BLaER1 (cell line): ENCODE measurements at regions not wholly inside any gene's neighbourhood (a gene's known extent, or its start where the extent isn't known, plus 50 kb on each side); places are given as distances from the start of the nearest gene placed in this dataset.

ENCODE experiments used
- H3K27ac ChIP-seq: shearing (Covaris generic); formaldehyde crosslinking; 2 replicates; pipeline ENCODE4 v1.8.1; 2022
- H3K27me3 ChIP-seq: shearing (Covaris generic); formaldehyde crosslinking; 2 replicates; pipeline ENCODE4 v1.8.1; 2022
- H3K36me3 ChIP-seq: shearing (Covaris generic); formaldehyde crosslinking; 2 replicates; pipeline ENCODE4 v1.8.1; 2022
- H3K4me1 ChIP-seq: shearing (Covaris generic); formaldehyde crosslinking; 2 replicates; pipeline ENCODE4 v1.8.1; 2022
- H3K4me2 ChIP-seq: shearing (Covaris generic); formaldehyde crosslinking; 2 replicates; pipeline ENCODE4 v1.8.1; 2022
- H3K4me3 ChIP-seq: shearing (Covaris generic); formaldehyde crosslinking; 2 replicates; pipeline ENCODE4 v1.8.1; 2022
- H3K9ac ChIP-seq: shearing (Covaris generic); formaldehyde crosslinking; 2 replicates; pipeline ENCODE4 v1.8.1; 2022
- H3K9me3 ChIP-seq: shearing (Covaris generic); formaldehyde crosslinking; 2 replicates; pipeline ENCODE4 v1.8.1; 2022
- H4K20me1 ChIP-seq: shearing (Covaris generic); formaldehyde crosslinking; 2 replicates; pipeline ENCODE4 v1.8.1; 2022
- Cebpa-rat ChIP-seq: shearing (Covaris generic); IDR thresholded peaks from 2 replicates; pipeline ENCODE4 v1.8.1; 2022

DNA sequence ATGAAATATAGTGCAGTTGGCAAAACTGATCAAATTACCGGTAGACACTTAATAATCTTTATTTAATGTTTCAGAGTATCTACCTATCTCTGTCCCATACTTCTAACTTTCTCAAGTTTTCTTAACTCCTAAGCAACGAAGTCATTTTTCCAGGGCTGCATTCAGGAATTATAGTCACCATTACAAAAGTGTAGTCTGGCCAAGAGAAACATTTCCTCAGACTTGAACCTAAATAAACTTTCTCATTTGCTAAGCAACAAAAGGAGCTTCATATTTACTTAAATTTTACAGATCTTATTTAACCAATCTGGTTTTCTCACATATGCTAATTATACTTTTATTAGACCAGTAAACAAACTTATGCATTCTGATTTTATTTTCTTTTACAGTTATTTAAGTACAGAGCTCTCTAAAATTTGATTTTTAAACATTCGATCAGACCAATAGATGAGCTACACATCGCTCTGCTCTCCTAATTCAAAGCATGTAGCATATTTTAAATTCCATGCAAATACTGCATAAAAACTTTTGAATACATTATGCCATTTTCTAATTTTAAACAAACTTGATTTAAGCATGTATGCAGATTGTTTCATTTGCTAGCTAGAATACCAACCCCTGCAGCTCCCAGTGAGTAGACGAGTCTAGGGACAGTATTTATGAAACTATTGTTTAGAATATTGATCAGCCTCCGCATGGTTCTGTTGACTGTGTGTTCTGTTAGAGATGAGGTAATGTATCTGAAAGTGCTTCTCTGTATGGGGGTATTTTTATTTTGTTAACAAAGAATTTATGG is 201.4 kb downstream of the CHRM3 start:
- no peak overlapping the region for H3K4me2 ChIP-seq
- no peaks in the 10 kb centered on the region for H3K9me3 ChIP-seq
- no peak overlapping the region for H3K9ac ChIP-seq
- H3K27me3 ChIP-seq, result no peaks in the 10 kb centered on the region
- no peak overlapping the region for H3K27ac ChIP-seq
- no peaks in the 10 kb centered on the region for H4K20me1 ChIP-seq
- H3K36me3 ChIP-seq, result no peaks in the 10 kb centered on the region
- no peak for TF ChIP-seq Cebpa-rat
- H3K4me3 ChIP-seq, result no peak overlapping the region
- peaks cover 20% of the 10 kb centered on the region for H3K4me1 ChIP-seq

DNA sequence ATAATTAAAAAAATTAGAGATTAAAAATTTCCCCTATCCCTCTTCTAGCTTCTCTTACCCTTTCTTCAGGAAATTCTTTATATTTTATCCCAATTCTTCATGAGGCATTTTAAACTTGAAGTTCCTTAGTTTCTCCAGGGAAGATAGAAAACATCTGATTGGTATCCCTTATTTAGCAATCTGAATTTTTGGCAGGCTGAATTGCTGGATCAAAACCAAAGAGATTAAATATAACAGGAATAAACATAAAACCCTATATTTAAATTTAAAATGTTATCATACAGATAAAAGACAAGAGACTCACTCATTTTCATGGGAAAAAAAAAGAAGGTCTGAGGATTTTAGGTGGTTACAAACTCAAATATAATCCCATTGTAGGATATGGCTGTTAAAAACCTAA is 204.2 kb downstream of the CHRM3 start:
- Histone ChIP-seq H3K9me3 (no peaks in the 10 kb centered on the region), H3K27ac (no peak overlapping the region), H3K4me2 (no peak overlapping the region), H3K27me3 (no peaks in the 10 kb centered on the region), H3K4me1 (peaks cover 13% of the 10 kb centered on the region), H3K4me3 (no peak overlapping the region), H4K20me1 (no peaks in the 10 kb centered on the region), H3K36me3 (no peaks in the 10 kb centered on the region), H3K9ac (no peak overlapping the region)
- TF ChIP-seq Cebpa-rat, result no peak

- H3K27me3 ChIP-seq, result no peaks in the 10 kb centered on the region
- H3K4me1 ChIP-seq, result no peaks in the 10 kb centered on the region
- H3K36me3 ChIP-seq, result no peaks in the 10 kb centered on the region
- no peak overlapping the region for H3K4me3 ChIP-seq
- TF ChIP-seq Cebpa-rat, result no peak
- H3K27ac ChIP-seq, result no peak overlapping the region
- no peak overlapping the region for H3K9ac ChIP-seq
- no peaks in the 10 kb centered on the region for H4K20me1 ChIP-seq
- H3K4me2 ChIP-seq, result no peak overlapping the region
- H3K9me3 ChIP-seq, result no peaks in the 10 kb centered on the region
Observed at GRCh38 chr1:239593527-239593926, 207.2 kb downstream of the CHRM3 start.

DNA sequence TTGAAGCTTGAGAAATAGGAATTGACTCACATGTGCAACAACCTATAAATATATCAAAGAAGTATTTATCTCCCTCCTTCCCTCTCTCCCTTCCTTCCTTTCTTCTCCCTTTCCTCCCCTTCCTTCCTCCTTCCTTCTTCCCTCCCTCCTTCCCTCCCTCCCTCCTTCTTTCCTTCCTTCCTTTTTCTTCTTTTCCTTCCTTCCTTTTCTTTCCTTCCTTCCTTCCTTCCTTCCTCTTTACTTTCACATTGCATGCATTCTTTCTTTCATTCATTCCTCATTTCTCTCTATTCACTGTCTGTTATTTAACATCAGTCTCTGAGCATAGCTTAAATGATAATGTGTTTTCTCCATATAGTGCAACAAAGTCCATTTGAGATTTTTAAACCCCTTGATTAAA is 214.2 kb downstream of the CHRM3 start:
- Histone ChIP-seq H3K27ac (no peak overlapping the region), H3K9me3 (no peaks in the 10 kb centered on the region), H3K36me3 (no peaks in the 10 kb centered on the region), H3K9ac (no peak overlapping the region), H3K4me1 (no peaks in the 10 kb centered on the region), H3K4me2 (no peak overlapping the region), H3K27me3 (no peaks in the 10 kb centered on the region), H3K4me3 (no peak overlapping the region), H4K20me1 (no peaks in the 10 kb centered on the region)
- TF ChIP-seq Cebpa-rat, result no peak

DNA sequence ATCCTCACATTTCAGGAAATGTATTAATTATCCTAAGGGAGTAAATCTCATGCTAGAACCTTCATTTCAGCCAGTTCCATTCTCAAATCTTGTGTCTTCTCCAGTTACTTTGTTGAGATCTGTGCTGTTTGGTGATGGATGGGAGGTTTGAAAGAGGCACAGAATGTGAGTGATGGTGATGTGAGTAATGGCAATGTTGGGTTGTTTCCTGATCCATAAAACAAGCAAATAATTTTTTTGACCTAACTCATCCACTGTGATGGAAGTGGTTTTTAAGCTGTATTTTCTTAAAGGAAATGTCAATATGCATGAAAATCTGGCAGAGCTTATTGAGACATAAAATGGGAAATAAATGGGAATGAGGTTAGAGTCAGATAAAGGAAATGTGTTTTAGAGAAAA is 214.7 kb downstream of the CHRM3 start:
- no peak overlapping the region for H3K9ac ChIP-seq
- no peak overlapping the region for H3K4me3 ChIP-seq
- H3K36me3 ChIP-seq, result no peaks in the 10 kb centered on the region
- no peaks in the 10 kb centered on the region for H3K9me3 ChIP-seq
- H3K4me1 ChIP-seq, result no peaks in the 10 kb centered on the region
- H3K4me2 ChIP-seq, result no peak overlapping the region
- H3K27me3 ChIP-seq, result no peaks in the 10 kb centered on the region
- H3K27ac ChIP-seq, result no peak overlapping the region
- TF ChIP-seq Cebpa-rat, result no peak
- H4K20me1 ChIP-seq, result no peaks in the 10 kb centered on the region

DNA sequence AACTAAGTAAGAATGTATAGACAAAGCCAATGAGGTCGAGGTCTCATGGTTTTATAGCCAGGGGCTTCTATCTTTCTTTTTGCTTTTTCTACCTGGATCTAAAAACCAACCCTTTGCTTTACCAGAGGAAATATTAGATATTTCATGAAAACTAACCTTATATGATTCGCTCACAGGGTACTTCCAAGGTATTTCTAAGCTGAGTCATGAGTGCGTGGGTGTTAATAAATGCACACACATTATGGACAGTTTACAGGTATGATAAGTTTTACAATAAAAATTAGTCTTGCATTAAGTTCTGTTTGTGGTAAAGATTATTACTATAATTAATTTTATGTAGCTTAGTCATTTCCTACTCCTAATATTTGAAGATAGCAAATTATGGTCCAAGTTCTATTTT is 217.2 kb downstream of the CHRM3 start:
- Histone ChIP-seq H3K9ac (no peak overlapping the region), H3K4me1 (no peaks in the 10 kb centered on the region), H3K36me3 (no peaks in the 10 kb centered on the region), H3K4me3 (no peak overlapping the region), H3K9me3 (no peaks in the 10 kb centered on the region), H3K27me3 (no peaks in the 10 kb centered on the region), H3K4me2 (no peak overlapping the region), H3K27ac (no peak overlapping the region), H4K20me1 (no peaks in the 10 kb centered on the region)
- TF ChIP-seq Cebpa-rat, result no peak

GRCh38 chr1:239606850-239607400 is 220.6 kb downstream of the CHRM3 start:
- TF ChIP-seq Cebpa-rat, result no peak
- no peak overlapping the region for H3K4me2 ChIP-seq
- H3K27me3 ChIP-seq, result no peaks in the 10 kb centered on the region
- no peaks in the 10 kb centered on the region for H4K20me1 ChIP-seq
- H3K9ac ChIP-seq, result no peak overlapping the region
- H3K36me3 ChIP-seq, result no peaks in the 10 kb centered on the region
- no peaks in the 10 kb centered on the region for H3K4me1 ChIP-seq
- no peaks in the 10 kb centered on the region for H3K9me3 ChIP-seq
- no peak overlapping the region for H3K4me3 ChIP-seq
- no peak overlapping the region for H3K27ac ChIP-seq

GRCh38 chr1:239608469-239608868 is 222.1 kb downstream of the CHRM3 start:
- H3K4me3 ChIP-seq, result no peak overlapping the region
- H3K27me3 ChIP-seq, result no peaks in the 10 kb centered on the region
- no peak overlapping the region for H3K27ac ChIP-seq
- no peaks in the 10 kb centered on the region for H3K9me3 ChIP-seq
- no peaks in the 10 kb centered on the region for H3K36me3 ChIP-seq
- no peak overlapping the region for H3K9ac ChIP-seq
- H4K20me1 ChIP-seq, result no peaks in the 10 kb centered on the region
- TF ChIP-seq Cebpa-rat, result no peak
- no peak overlapping the region for H3K4me2 ChIP-seq
- no peaks in the 10 kb centered on the region for H3K4me1 ChIP-seq

DNA sequence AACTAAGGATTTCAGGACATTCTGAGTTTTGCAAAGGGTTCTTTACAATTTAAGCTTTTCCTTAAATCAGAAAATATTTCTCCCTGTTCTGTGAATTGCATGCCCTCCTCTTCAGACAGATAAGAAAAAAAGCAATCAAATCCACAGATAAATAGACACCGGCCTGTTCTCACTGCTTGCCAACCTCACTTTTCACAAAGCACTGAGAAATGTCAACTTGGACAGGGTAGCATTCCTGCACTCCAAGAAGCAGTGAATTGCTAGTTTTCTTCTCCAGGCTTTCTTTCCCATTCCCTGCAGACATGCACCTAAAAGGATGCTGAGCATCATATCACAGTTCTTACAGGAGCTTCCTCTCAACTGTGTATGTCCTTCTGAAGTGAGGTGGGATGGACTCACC is 226.0 kb downstream of the CHRM3 start:
- no peak overlapping the region for H3K4me2 ChIP-seq
- no peak overlapping the region for H3K9ac ChIP-seq
- H3K9me3 ChIP-seq, result no peaks in the 10 kb centered on the region
- H3K4me1 ChIP-seq, result no peaks in the 10 kb centered on the region
- TF ChIP-seq Cebpa-rat, result no peak
- H3K4me3 ChIP-seq, result no peak overlapping the region
- no peaks in the 10 kb centered on the region for H3K27me3 ChIP-seq
- H3K36me3 ChIP-seq, result no peaks in the 10 kb centered on the region
- no peaks in the 10 kb centered on the region for H4K20me1 ChIP-seq
- H3K27ac ChIP-seq, result no peak overlapping the region

- no peak overlapping the region for H3K4me3 ChIP-seq
- no peak overlapping the region for H3K4me2 ChIP-seq
- no peak overlapping the region for H3K27ac ChIP-seq
- H4K20me1 ChIP-seq, result no peaks in the 10 kb centered on the region
- no peaks in the 10 kb centered on the region for H3K27me3 ChIP-seq
- H3K9ac ChIP-seq, result no peak overlapping the region
- H3K9me3 ChIP-seq, result peaks cover 5% of the 10 kb centered on the region
- H3K36me3 ChIP-seq, result no peaks in the 10 kb centered on the region
- TF ChIP-seq Cebpa-rat, result no peak
- no peaks in the 10 kb centered on the region for H3K4me1 ChIP-seq
Observed at GRCh38 chr1:239616673-239617072, 230.3 kb downstream of the CHRM3 start.

GRCh38 chr1:239617259-239617658 is 230.9 kb downstream of the CHRM3 start:
- Histone ChIP-seq H3K9ac (no peak overlapping the region), H3K4me2 (no peak overlapping the region), H3K9me3 (peaks cover 11% of the 10 kb centered on the region), H3K36me3 (no peaks in the 10 kb centered on the region), H3K27ac (no peak overlapping the region), H3K4me3 (no peak overlapping the region), H3K27me3 (no peaks in the 10 kb centered on the region), H4K20me1 (no peaks in the 10 kb centered on the region), H3K4me1 (no peaks in the 10 kb centered on the region)
- no peak for TF ChIP-seq Cebpa-rat
